Chondrocyte (in vitro differentiated cells): ENCODE measurements at regions not wholly inside any gene's neighbourhood (a gene's known extent, or its start where the extent isn't known, plus 50 kb on each side); places are given as distances from the start of the nearest gene placed in this dataset.
"Not testable (repeated sequence)": the region's sequence is repeated elsewhere in the genome, so short reads cannot be mapped to it uniquely, and the experiment has no call there.

Experiments used
- DNase-seq: peaks from one replicate; pipeline ENCODE4 v3.0.0; 2021; ENCODE audit warnings: mixed read lengths, low spot score
- H3K27ac Mint-ChIP-seq: one replicate; pipeline ENCODE4 v1.8.0; 2021; ENCODE audit warnings: mild to moderate bottlenecking, moderate library complexity, mixed read lengths; ENCODE audit not compliant: unreplicated experiment
- H3K27me3 Mint-ChIP-seq: 2 replicates; pipeline ENCODE4 v1.8.0; 2021; ENCODE audit warnings: low read depth, mixed read lengths
- H3K36me3 Mint-ChIP-seq: 2 replicates; pipeline ENCODE4 v1.8.0; 2021; ENCODE audit warnings: low read depth, mixed read lengths
- H3K4me1 Mint-ChIP-seq: 2 replicates; pipeline ENCODE4 v1.8.0; 2021; ENCODE audit warnings: low read depth, mild to moderate bottlenecking, mixed read lengths
- H3K4me3 Mint-ChIP-seq: one replicate; pipeline ENCODE4 v1.8.0; 2021; ENCODE audit warnings: mild to moderate bottlenecking, moderate library complexity, mixed read lengths; ENCODE audit not compliant: unreplicated experiment
- H3K9me3 Mint-ChIP-seq: 2 replicates; pipeline ENCODE4 v1.8.0; 2021; ENCODE audit warnings: low read depth, mixed read lengths
- TF ChIP-seq, protein P1 (sequence below): fragments of 200-600 bp; sonication (generic); IDR thresholded peaks from 2 replicates; pipeline ENCODE4 v1.5.0; 2021; ENCODE audit warnings: antibody characterized with exemption, mild to moderate bottlenecking, moderate library complexity

DNA sequence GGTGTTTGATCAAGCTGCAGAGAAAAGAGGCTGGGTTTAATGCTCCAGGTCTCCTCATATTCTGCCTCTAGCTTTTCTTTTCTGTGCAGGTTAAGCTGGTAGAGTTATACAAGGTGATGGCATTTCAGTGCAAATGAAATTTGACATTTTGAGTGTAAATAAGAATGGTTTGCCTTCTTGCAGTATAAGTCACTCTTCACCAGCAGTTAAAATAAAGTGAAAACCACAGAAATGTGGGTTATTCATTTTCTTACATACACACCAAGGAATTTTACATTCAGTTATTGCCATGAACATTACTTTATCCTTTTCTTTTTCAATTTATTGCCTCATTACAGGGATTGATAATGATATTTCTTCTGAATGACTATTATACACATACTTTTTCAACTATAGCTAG, 337.5 kb upstream of the PCSK5 start:
- Mint-ChIP-seq H3K9me3 (peaks cover 7% of the 10 kb centered on the region), H3K27me3 (no peaks in the 10 kb centered on the region), H3K27ac (peak overlapping the region; percentile 76)

DNA sequence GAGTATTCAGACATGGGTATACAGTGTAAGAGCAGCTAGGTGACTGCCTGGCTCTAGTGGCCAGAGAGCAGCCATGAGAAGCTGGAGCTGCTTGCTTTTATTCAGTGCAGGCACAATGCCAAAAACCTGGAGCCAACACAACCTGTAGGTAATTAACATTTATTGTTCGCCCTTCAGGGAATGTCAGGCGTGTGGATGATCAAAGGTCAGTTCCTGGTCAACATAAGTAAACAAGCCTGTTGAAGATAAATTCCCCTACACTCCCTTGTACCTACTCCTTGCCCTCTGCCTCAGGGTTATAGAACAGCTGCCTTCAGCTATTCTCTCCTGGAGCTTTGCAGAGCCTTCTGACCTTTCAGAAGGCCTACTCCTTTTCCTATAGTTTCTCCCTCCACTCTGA, 323.7 kb upstream of the PCSK5 start:
- not testable (repeated sequence) for H3K4me3 Mint-ChIP-seq, H3K27me3 Mint-ChIP-seq, H3K4me1 Mint-ChIP-seq, H3K27ac Mint-ChIP-seq, DNase-seq
- H3K36me3 Mint-ChIP-seq = peaks cover 12% of the 10 kb centered on the region
- H3K9me3 Mint-ChIP-seq = peaks cover 29% of the 10 kb centered on the region

More for the DNA sequence above, 337.5 kb upstream of the PCSK5 start:
- H3K4me3 Mint-ChIP-seq = no peak overlapping the region
- TF ChIP-seq, protein P1, sequence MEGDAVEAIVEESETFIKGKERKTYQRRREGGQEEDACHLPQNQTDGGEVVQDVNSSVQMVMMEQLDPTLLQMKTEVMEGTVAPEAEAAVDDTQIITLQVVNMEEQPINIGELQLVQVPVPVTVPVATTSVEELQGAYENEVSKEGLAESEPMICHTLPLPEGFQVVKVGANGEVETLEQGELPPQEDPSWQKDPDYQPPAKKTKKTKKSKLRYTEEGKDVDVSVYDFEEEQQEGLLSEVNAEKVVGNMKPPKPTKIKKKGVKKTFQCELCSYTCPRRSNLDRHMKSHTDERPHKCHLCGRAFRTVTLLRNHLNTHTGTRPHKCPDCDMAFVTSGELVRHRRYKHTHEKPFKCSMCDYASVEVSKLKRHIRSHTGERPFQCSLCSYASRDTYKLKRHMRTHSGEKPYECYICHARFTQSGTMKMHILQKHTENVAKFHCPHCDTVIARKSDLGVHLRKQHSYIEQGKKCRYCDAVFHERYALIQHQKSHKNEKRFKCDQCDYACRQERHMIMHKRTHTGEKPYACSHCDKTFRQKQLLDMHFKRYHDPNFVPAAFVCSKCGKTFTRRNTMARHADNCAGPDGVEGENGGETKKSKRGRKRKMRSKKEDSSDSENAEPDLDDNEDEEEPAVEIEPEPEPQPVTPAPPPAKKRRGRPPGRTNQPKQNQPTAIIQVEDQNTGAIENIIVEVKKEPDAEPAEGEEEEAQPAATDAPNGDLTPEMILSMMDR = no peak
- no peak for DNase-seq
- H3K36me3 Mint-ChIP-seq = no peaks in the 10 kb centered on the region
- peaks cover 39% of the 10 kb centered on the region for H3K4me1 Mint-ChIP-seq

DNA sequence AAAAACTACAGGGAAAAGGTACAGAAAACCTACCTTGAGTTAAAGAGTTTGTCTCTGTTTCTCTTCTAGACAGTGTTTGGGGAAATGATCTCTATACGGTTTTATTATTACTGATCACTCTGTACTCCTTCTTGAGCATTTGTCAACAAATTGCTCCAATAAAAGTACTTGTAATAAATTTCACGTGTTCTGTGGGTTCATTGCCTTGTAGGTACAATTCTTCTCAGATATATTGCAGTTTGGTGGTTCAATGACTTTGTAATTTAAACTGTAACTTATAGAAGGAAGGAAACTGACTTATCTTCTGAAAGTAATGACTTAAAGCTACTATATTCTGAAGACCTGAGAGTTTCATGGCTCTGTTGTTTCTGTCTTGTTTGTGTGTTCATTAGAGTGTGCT, 319.9 kb upstream of the PCSK5 start:
- DNase-seq = no peak
- Mint-ChIP-seq H3K27me3 (peaks cover 4% of the 10 kb centered on the region), H3K36me3 (peaks cover 2% of the 10 kb centered on the region), H3K27ac (no peak overlapping the region), H3K4me1 (peaks cover 4% of the 10 kb centered on the region), H3K9me3 (peaks cover 9% of the 10 kb centered on the region), H3K4me3 (no peak overlapping the region)
- TF ChIP-seq, protein P1 = no peak

DNA sequence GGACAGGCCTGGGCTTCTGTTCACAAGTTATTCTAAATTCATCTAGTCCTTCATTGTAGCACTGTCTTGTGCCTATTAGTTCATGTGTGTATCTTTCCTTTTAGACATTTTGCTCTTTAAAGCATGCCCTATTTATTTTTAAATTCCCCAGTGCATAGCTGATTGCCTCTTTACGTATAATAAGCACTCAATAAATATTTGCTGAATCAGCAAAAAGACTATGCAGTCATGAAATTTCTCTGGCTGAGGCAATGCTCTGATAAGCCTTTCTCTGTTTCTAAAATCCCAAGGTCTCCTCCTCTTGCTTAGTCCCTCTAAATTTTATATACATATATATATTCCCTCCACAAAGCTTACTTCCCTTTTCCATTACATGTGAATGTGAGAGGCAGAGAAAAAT, 315.9 kb upstream of the PCSK5 start:
- TF ChIP-seq, protein P1 = no peak
- peaks cover 7% of the 10 kb centered on the region for H3K9me3 Mint-ChIP-seq
- H3K27ac Mint-ChIP-seq = no peak overlapping the region
- H3K4me1 Mint-ChIP-seq = peaks cover 7% of the 10 kb centered on the region
- H3K36me3 Mint-ChIP-seq = peaks cover 4% of the 10 kb centered on the region
- no peak overlapping the region for H3K4me3 Mint-ChIP-seq
- peaks cover 4% of the 10 kb centered on the region for H3K27me3 Mint-ChIP-seq
- DNase-seq = no peak

DNA sequence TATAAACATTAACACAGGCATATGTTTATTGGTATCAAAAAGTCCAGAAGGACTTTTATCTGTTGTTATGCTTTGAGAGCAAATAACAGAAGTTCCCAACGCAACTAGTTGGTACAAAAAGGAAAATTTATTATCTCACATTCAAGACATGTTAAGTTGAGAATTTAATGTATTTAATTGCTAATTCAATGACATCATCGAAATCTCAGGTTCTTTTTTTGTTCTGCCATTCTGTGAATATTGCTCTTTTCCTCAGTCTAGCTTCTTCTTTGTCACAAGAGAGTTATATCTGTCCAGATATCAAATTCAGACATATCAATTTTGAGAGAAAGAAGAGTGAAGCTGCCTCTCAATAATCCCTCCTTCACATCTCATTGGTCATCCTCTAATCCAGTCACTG, 307.6 kb upstream of the PCSK5 start:
- TF ChIP-seq, protein P1 = no peak
- H3K27ac Mint-ChIP-seq = no peak overlapping the region
- H3K36me3 Mint-ChIP-seq = peaks cover 4% of the 10 kb centered on the region
- no peak for DNase-seq
- peaks cover 3% of the 10 kb centered on the region for H3K9me3 Mint-ChIP-seq
- H3K27me3 Mint-ChIP-seq = peaks cover 24% of the 10 kb centered on the region
- no peak overlapping the region for H3K4me3 Mint-ChIP-seq
- H3K4me1 Mint-ChIP-seq = no peaks in the 10 kb centered on the region

DNA sequence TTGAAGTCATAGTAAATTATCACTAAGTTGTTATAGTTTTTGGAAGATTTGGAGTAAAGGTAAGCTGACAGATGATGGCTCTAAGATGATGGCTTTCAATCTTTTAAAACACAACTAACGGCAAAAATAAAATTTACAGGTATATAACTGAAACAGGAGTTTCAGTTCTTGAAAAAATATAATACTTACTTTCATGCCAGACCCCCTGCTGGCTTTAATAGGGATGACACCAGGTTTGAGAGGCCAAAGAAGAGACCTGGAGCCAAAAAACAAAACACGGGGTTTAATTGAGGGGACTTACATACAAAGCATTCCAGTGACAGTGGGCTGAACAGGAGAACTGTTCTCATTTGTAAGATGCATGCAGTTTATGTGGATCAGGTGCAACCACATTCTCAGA, 301.7 kb upstream of the PCSK5 start:
- Mint-ChIP-seq H3K4me1 (no peaks in the 10 kb centered on the region), H3K27me3 (peaks cover 17% of the 10 kb centered on the region), H3K4me3 (no peak overlapping the region), H3K9me3 (peaks cover 3% of the 10 kb centered on the region), H3K36me3 (no peaks in the 10 kb centered on the region), H3K27ac (no peak overlapping the region)
- TF ChIP-seq, protein P1 = peak; percentile 53
- DNase-seq = no peak
